Adrenal gland (tissue), 9 donors: ENCODE measurements at regions not wholly inside any gene's neighbourhood (a gene's known extent, or its start where the extent isn't known, plus 50 kb on each side); places are given as distances from the start of the nearest gene placed in this dataset.

Experiments used
- DNase-seq, 7 donors: peaks; one replicate each; pipeline ENCODE4 v3.0.0-alpha.2; 2019 to 2020
- H3K27ac ChIP-seq, 5 donors: fragments of 200-600 bp; sonication (generic) in 4 of 5; 1 replicate in 3 of 5; 2 replicates in 2 of 5; pipeline versions ENCODE4 v1.5.1 to v1.8.0; 2016 to 2020; ENCODE audit warnings: mild to moderate bottlenecking in 1 of 5
- H3K27me3 ChIP-seq: fragments of 200-600 bp; 2 replicates; pipeline ENCODE4 v1.8.0; 2021
- H3K36me3 ChIP-seq, 2 donors: fragments of 200-600 bp; replicated peaks in 1 of 2; 1 replicate in 1 of 2; 2 replicates in 1 of 2; pipeline versions ENCODE4 v1.5.1 to v1.8.0; 2018 to 2022
- H3K4me1 ChIP-seq, 2 donors: fragments of 200-600 bp; replicated peaks in 1 of 2; 1 replicate in 1 of 2; 2 replicates in 1 of 2; pipeline versions ENCODE4 v1.5.1 to v1.8.0; 2018 to 2021
- H3K4me3 ChIP-seq, 4 donors: fragments of 200-600 bp; sonication (generic) in 3 of 4; one replicate each; pipeline ENCODE4 v1.5.1; 2016 to 2018
- H3K9me3 ChIP-seq, 3 donors: fragments of 200-600 bp; sonication (generic) in 1 of 3; replicated peaks in 1 of 3; 1 replicate in 2 of 3; 2 replicates in 1 of 3; pipeline versions ENCODE4 v1.5.1 to v1.8.0; 2016 to 2021
- POLR2A ChIP-seq, 2 donors: fragments of 450-650 bp; IDR thresholded peaks; one replicate each; pipeline ENCODE4 v1.6.1; 2017; ENCODE audit warnings: antibody characterized with exemption in 2 of 2, mild to moderate bottlenecking in 2 of 2, moderate library complexity in 1 of 2
- WGBS, 4 donors: extraction: QIAGEN DNeasy Blood & Tissue Kit in 2 of 4; methylation state at CpG; one replicate each; pipeline versions ENCODE4 v1.1.5 to v1.1.7; 2013 to 2017; 5-methylcytosine and 5-hydroxymethylcytosine counted together
- intact Hi-C, 2 donors: fragments of 100-400 bp; cut with DNase I; formaldehyde crosslinking; loops; one replicate each; pipeline versions ENCODE4 v1.14.1 to v1.15.0; 2022 to 2023
- TF ChIP-seq, protein P1 (sequence below), 6 experiments: fragments of 450-650 bp in 4 of 6; fragments of 200-600 bp in 2 of 6; sonication (generic) in 1 of 6; IDR thresholded peaks; 1 replicate in 5 of 6; 2 replicates in 1 of 6; pipeline versions ENCODE4 v1.5.1 to v1.8.0; 2016 to 2021; ENCODE audit warnings: antibody characterized with exemption in 6 of 6, mild to moderate bottlenecking in 2 of 6, moderate library complexity in 1 of 6
- donor health status: healthy with polysubstance abuse.
- donor health status: Bipolar disorder and iron deficiency.
- donor health status: DM: yes; HTN: yes; CAD: no.
- donor health status: DM: no; HTN: no; CAD: no.
- donor health status: DM: no; HTN: no; CAD: no.

DNA sequence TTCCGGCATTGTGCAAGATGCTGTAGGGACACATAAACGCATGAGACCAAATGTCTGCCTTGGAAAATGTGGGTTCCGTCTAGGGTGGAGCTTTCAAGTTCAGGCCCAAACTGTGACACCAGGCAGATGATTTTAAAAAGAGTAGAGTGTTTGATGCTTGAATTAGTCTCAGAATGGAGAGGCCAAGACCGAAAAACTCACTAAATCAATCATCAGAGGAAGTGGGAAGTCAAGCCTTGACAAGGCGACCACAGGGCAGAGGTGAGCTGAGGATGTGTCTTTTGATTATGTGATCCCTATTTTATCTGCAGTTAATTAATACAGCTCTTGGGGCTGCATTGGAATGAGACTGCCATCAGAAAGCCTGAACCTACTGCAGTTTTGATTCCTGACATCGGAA is 275.4 kb downstream of the ABHD5 start:
- 74 to 85% (median 80%) methylated on average over 6 of the region's 6 CpGs for WGBS, 4 donors
- intact Hi-C loops = no loop called here
- peaks cover 3% of the 10 kb centered on the region for H3K27me3 ChIP-seq

DNA sequence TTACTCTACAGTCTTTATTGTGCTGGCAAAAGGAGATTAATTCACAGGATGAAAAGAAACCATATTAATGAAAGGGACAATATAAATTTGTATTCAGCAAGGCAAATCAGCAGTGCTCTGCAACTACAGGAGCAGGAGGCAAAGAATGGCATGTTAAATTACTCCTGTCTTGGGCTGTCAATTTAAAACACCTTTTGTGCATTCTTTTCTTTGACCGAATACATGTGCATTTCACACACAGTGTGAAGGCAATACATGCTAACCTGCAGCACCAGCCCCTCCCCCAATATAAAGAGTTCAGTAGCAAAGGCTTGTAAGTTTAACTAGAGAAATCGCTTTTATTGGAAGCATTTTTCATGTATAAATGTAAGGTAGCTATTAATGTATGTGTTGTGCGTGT is 275.2 kb upstream of the TOPAZ1 start:
- Histone ChIP-seq H3K4me1 (no peaks in the 10 kb centered on the region), H3K4me3 (no peak overlapping the region), H3K36me3 (no peaks in the 10 kb centered on the region), H3K27me3 (peaks cover 3% of the 10 kb centered on the region), H3K27ac (no peak overlapping the region), H3K9me3 (no peaks in the 10 kb centered on the region)
- 74 to 81% (median 79%) methylated on average over 3 of the region's 3 CpGs for WGBS, 4 donors
- TF ChIP-seq POLR2A (IDR thresholded peaks at IDR 0.05) = no peak
- TF ChIP-seq, protein P1, sequence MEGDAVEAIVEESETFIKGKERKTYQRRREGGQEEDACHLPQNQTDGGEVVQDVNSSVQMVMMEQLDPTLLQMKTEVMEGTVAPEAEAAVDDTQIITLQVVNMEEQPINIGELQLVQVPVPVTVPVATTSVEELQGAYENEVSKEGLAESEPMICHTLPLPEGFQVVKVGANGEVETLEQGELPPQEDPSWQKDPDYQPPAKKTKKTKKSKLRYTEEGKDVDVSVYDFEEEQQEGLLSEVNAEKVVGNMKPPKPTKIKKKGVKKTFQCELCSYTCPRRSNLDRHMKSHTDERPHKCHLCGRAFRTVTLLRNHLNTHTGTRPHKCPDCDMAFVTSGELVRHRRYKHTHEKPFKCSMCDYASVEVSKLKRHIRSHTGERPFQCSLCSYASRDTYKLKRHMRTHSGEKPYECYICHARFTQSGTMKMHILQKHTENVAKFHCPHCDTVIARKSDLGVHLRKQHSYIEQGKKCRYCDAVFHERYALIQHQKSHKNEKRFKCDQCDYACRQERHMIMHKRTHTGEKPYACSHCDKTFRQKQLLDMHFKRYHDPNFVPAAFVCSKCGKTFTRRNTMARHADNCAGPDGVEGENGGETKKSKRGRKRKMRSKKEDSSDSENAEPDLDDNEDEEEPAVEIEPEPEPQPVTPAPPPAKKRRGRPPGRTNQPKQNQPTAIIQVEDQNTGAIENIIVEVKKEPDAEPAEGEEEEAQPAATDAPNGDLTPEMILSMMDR (IDR thresholded peaks at IDR 0.05) = no peak
- intact Hi-C loops = no loop called here
- no peak for DNase-seq

More for the DNA sequence above, 275.4 kb downstream of the ABHD5 start:
- no peaks in the 10 kb centered on the region for H3K36me3 ChIP-seq
- H3K4me3 ChIP-seq = no peak overlapping the region
- TF ChIP-seq, protein P1 (IDR thresholded peaks at IDR 0.05) = no peak
- TF ChIP-seq POLR2A (IDR thresholded peaks at IDR 0.05) = no peak
- H3K9me3 ChIP-seq = no peaks in the 10 kb centered on the region
- DNase-seq = no peak
- no peaks in the 10 kb centered on the region for H3K4me1 ChIP-seq
- no peak overlapping the region for H3K27ac ChIP-seq

DNA sequence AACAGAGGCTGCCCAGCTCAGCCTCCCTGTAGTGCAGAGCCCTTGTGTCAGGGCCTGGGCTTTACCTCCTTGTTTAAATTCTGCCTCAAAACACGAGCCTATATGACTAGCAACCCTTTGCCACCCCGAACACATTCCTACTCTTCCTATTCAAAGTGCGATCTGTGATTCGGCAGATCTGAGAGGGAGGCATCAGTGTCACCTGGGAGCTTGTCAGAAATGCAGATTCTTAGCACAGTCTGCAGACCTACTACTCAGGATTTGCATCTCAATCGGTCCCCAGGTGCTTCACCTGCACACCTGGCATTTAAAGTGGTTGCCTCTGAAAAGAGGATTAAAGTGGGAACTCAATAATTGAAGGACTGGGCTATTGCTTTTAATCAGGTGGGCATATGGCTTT is 273.2 kb upstream of the TOPAZ1 start:
- WGBS, 4 donors = 35 to 54% (median 45%) methylated on average over 5 of the region's 5 CpGs
- DNase-seq = no peak

DNA sequence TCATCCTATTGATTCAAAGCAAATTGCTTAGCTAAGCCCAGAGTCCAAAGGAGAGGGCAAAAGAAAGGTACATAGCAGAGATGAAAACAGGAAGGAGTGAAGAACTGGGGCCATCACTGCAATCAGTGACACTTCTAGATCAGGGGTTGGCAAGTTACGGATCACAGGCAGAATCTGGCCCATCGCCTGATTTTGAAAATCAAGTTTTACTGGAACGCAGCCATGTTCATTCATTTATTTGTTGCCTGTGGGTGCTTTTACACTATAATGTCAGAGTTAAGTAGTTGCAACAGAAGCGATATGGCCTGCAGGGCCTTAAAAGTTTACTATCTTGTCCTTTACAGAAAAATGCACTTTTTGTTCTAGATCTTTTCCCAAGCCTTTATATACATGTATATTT is 271.7 kb upstream of the TOPAZ1 start:
- Histone ChIP-seq H3K4me1 (no peaks in the 10 kb centered on the region), H3K27ac (no peak overlapping the region), H3K4me3 (no peak overlapping the region), H3K9me3 (no peaks in the 10 kb centered on the region), H3K36me3 (no peaks in the 10 kb centered on the region), H3K27me3 (no peaks in the 10 kb centered on the region)
- no peak for TF ChIP-seq POLR2A (IDR thresholded peaks at IDR 0.05)
- TF ChIP-seq, protein P1 (IDR thresholded peaks at IDR 0.05) = no peak
- no peak for DNase-seq
- WGBS, 4 donors = 70 to 84% (median 77%) methylated on average over 4 of the region's 4 CpGs
- intact Hi-C loops = no loop called here

More for the DNA sequence above, 273.2 kb upstream of the TOPAZ1 start:
- no peaks in the 10 kb centered on the region for H3K36me3 ChIP-seq
- H3K4me3 ChIP-seq = no peak overlapping the region
- TF ChIP-seq POLR2A (IDR thresholded peaks at IDR 0.05) = no peak
- TF ChIP-seq, protein P1 (IDR thresholded peaks at IDR 0.05) = no peak
- intact Hi-C loops = no loop called here
- no peaks in the 10 kb centered on the region for H3K27me3 ChIP-seq
- no peaks in the 10 kb centered on the region for H3K4me1 ChIP-seq
- no peaks in the 10 kb centered on the region for H3K9me3 ChIP-seq
- H3K27ac ChIP-seq = no peak overlapping the region
